OCI-LY3 (cell line): ENCODE measurements at regions not wholly inside any gene's neighbourhood (a gene's known extent, or its start where the extent isn't known, plus 50 kb on each side); places are given as distances from the start of the nearest gene placed in this dataset.

Source experiments
- H2AFZ ChIP-seq: fragments of 200-600, 300-600 bp; shearing (Covaris generic); 2 replicates; pipeline ENCODE4 v1.6.0; 2014; ENCODE audit warnings: antibody characterized with exemption, low read depth, low read length
- H3K27ac ChIP-seq: fragments of 200-600, 300-600 bp; sonication (generic); 2 replicates; pipeline ENCODE4 v1.5.1; 2014; ENCODE audit warnings: mild to moderate bottlenecking, low read length, moderate library complexity, mixed read lengths
- H3K27me3 ChIP-seq: fragments of 200-600, 300-600 bp; sonication (generic); 2 replicates; pipeline ENCODE4 v1.6.1; 2014; ENCODE audit warnings: low read depth, low read length, mixed read lengths
- H3K36me3 ChIP-seq: fragments of 200-600, 300-600 bp; sonication (generic); replicated peaks from 2 replicates; pipeline ENCODE3; 2014; ENCODE audit warnings: low read depth, low read length, mixed read lengths
- H3K4me1 ChIP-seq: fragments of 300-600, 200-600 bp; sonication (generic); 2 replicates; pipeline ENCODE4 v1.6.1; 2014; ENCODE audit warnings: low read length, mixed read lengths
- H3K4me2 ChIP-seq: fragments of 200-600, 300-600 bp; sonication (generic); 2 replicates; pipeline ENCODE4 v1.6.1; 2014; ENCODE audit warnings: low read length, mixed read lengths
- H3K4me3 ChIP-seq: fragments of 300-600, 200-600 bp; sonication (generic); 2 replicates; pipeline ENCODE4 v1.5.1; 2014; ENCODE audit warnings: antibody characterized with exemption, mild to moderate bottlenecking, low read length, moderate library complexity
- H3K79me2 ChIP-seq: fragments of 300-600, 200-600 bp; shearing (Covaris generic); 2 replicates; pipeline ENCODE4 v1.6.1; 2014; ENCODE audit warnings: mild to moderate bottlenecking, low read length, mixed read lengths
- H3K9ac ChIP-seq: fragments of 300-600, 200-600 bp; shearing (Covaris generic); 2 replicates; pipeline ENCODE4 v1.6.0; 2014; ENCODE audit warnings: mild to moderate bottlenecking, low read length, moderate library complexity
- H3K9me3 ChIP-seq: fragments of 200-600, 300-600 bp; shearing (Covaris generic); 2 replicates; pipeline ENCODE4 v1.6.1; 2014; ENCODE audit warnings: low read length, mixed read lengths; ENCODE audit not compliant: insufficient read depth
- H4K20me1 ChIP-seq: fragments of 200-600, 300-600 bp; sonication (generic); 2 replicates; pipeline ENCODE4 v1.6.1; 2016; ENCODE audit warnings: low read length, mixed read lengths; ENCODE audit not compliant: insufficient read depth
- CTCF ChIP-seq: fragments of 200-600, 300-600 bp; sonication (generic); IDR thresholded peaks from 2 replicates; pipeline ENCODE4 v1.5.1; 2014; ENCODE audit warnings: antibody characterized with exemption, low read length, low read depth
- EZH2phosphoT487 ChIP-seq: fragments of 200-600 bp; shearing (Covaris generic); IDR thresholded peaks from 2 replicates; pipeline ENCODE4 v1.6.1; 2018; ENCODE audit warnings: antibody characterized with exemption, mixed run types, low read depth

- Histone ChIP-seq H3K9ac (no peak overlapping the region), H3K4me3 (no peak overlapping the region), H2AFZ (no peak overlapping the region), H3K4me2 (no peak overlapping the region), H3K9me3 (no peaks in the 10 kb centered on the region), H3K27ac (no peak overlapping the region), H3K79me2 (no peaks in the 10 kb centered on the region), H3K36me3 (no peaks in the 10 kb centered on the region), H3K27me3 (no peaks in the 10 kb centered on the region), H4K20me1 (no peaks in the 10 kb centered on the region), H3K4me1 (peaks cover 22% of the 10 kb centered on the region)
- TF ChIP-seq CTCF (no peak), EZH2phosphoT487 (no peak)
Measured at GRCh38 chrX:134742573-134742972, 54.4 kb downstream of the PABIR2 start.

- no peaks in the 10 kb centered on the region for H3K79me2 ChIP-seq
- no peak overlapping the region for H3K9ac ChIP-seq
- H3K4me3 ChIP-seq, result no peak overlapping the region
- no peaks in the 10 kb centered on the region for H3K27me3 ChIP-seq
- peaks cover 18% of the 10 kb centered on the region for H3K4me1 ChIP-seq
- no peaks in the 10 kb centered on the region for H3K36me3 ChIP-seq
- H3K27ac ChIP-seq, result no peak overlapping the region
- no peak for TF ChIP-seq EZH2phosphoT487
- no peak for TF ChIP-seq CTCF
- no peaks in the 10 kb centered on the region for H4K20me1 ChIP-seq
- no peaks in the 10 kb centered on the region for H3K9me3 ChIP-seq
- no peak overlapping the region for H3K4me2 ChIP-seq
- no peak overlapping the region for H2AFZ ChIP-seq
Measured at GRCh38 chrX:134741746-134742145, 55.3 kb downstream of the PABIR2 start.

- H3K4me2 ChIP-seq, result no peak overlapping the region
- H4K20me1 ChIP-seq, result no peaks in the 10 kb centered on the region
Measured at GRCh38 chrX:134738986-134739740, 57.8 kb downstream of the PABIR2 start.

GRCh38 chrX:134738445-134738844 lies 58.6 kb downstream of the PABIR2 start:
- Histone ChIP-seq H3K4me2 (no peak overlapping the region), H3K4me1 (peaks cover 15% of the 10 kb centered on the region)

More at GRCh38 chrX:134738986-134739740, 57.8 kb downstream of the PABIR2 start:
- H3K27me3 ChIP-seq, result no peaks in the 10 kb centered on the region
- no peaks in the 10 kb centered on the region for H3K36me3 ChIP-seq
- H3K9ac ChIP-seq, result no peak overlapping the region
- no peak overlapping the region for H2AFZ ChIP-seq
- no peaks in the 10 kb centered on the region for H3K9me3 ChIP-seq
- H3K27ac ChIP-seq, result no peak overlapping the region
- H3K4me3 ChIP-seq, result no peak overlapping the region
- H3K4me1 ChIP-seq, result peaks cover 15% of the 10 kb centered on the region
- TF ChIP-seq CTCF, result no peak
- no peak for TF ChIP-seq EZH2phosphoT487
- no peaks in the 10 kb centered on the region for H3K79me2 ChIP-seq

More at GRCh38 chrX:134738445-134738844, 58.6 kb downstream of the PABIR2 start:
- Histone ChIP-seq H4K20me1 (no peaks in the 10 kb centered on the region), H3K27me3 (no peaks in the 10 kb centered on the region), H3K36me3 (no peaks in the 10 kb centered on the region), H3K79me2 (no peaks in the 10 kb centered on the region), H2AFZ (no peak overlapping the region), H3K9me3 (no peaks in the 10 kb centered on the region), H3K9ac (no peak overlapping the region), H3K4me3 (no peak overlapping the region), H3K27ac (no peak overlapping the region)
- TF ChIP-seq EZH2phosphoT487 (no peak), CTCF (no peak)
